ENCODE measurements at regions not wholly inside any gene's neighbourhood (a gene's known extent, or its start where the extent isn't known, plus 50 kb on each side); places are given as distances from the start of the nearest gene placed in this dataset.
A peak's percentile ranks its signal among the peaks of the same experiment; 100 is the strongest.

GRCh38 chr3:139281522-139282196 is 62.2 kb upstream of the MRPS22 start:
- Histone ChIP-seq H3K56ac (ENCODE audit: extremely low read depth, insufficient read depth, low read length) (no peak overlapping the region), H3K9ac (ENCODE audit: low read depth, low read length) (no peak overlapping the region), H4K20me1 (ENCODE audit: insufficient read depth, low read length) (no peaks in the 10 kb centered on the region), H3K18ac (ENCODE audit: low read depth, low read length) (no peak overlapping the region), H2AK5ac (ENCODE audit: low read depth, low read length) (no peak overlapping the region), H3K4me3 (ENCODE audit: insufficient read depth, low read depth, low read length) (no peak overlapping the region), H3K79me1 (ENCODE audit: low read depth in 1 of 2, low read length in 2 of 2) (no peaks in the 10 kb centered on the region), H3K9me1 (ENCODE audit: insufficient read depth, low read length) (no peaks in the 10 kb centered on the region; the same call in 1 of the 2 replicates), H3K14ac (replicated peaks; ENCODE audit: low read depth, low read length) (no peak overlapping the region), H2BK120ac (ENCODE audit: low read depth, low read length) (no peak overlapping the region), H2BK15ac (ENCODE audit: low read depth, low read length) (no peak overlapping the region), H3K27me3 (ENCODE audit: control insufficient read depth, insufficient read depth, low read length) (peaks cover 3% of the 10 kb centered on the region; the same call in 1 of the 2 replicates), H3K23ac (ENCODE audit: low read depth, low read length) (no peak overlapping the region), H4K8ac (ENCODE audit: low read depth in 2 of 2, low read length in 2 of 2) (no peak overlapping the region), H3K4me1 (ENCODE audit: control insufficient read depth, insufficient read depth, low read length) (no peaks in the 10 kb centered on the region), H2AFZ (replicated peaks; ENCODE audit: low read length, poor library complexity) (peak overlapping the region; percentile 1), H3K9me3 (ENCODE audit: control insufficient read depth, insufficient read depth, low read length) (peaks cover under 1% of the 10 kb centered on the region; the same call in 1 of the 2 replicates), H3K36me3 (ENCODE audit: control insufficient read depth, insufficient read depth, low read length) (no peaks in the 10 kb centered on the region), H4K91ac (ENCODE audit: insufficient read depth, low read depth, low read length) (no peak overlapping the region), H3K4me2 (ENCODE audit: low read depth, low read length) (no peak overlapping the region), H2BK20ac (ENCODE audit: low read depth, low read length) (no peak overlapping the region), H3K4ac (ENCODE audit: low read depth, low read length) (no peak overlapping the region; the same call in 1 of the 2 replicates), H4K5ac (ENCODE audit: low read depth, low read length) (no peak overlapping the region), H2AK9ac (replicated peaks; ENCODE audit: low read depth, low read length, poor library complexity) (no peak overlapping the region), H2BK5ac (ENCODE audit: low read depth, low read length, poor library complexity, severe bottlenecking) (no peak overlapping the region), H3K27ac (ENCODE audit: insufficient read depth, low read length) (no peak overlapping the region)
- WGBS, 2 experiments (ENCODE audit: extremely low coverage in 2 of 2, insufficient read length in 1 of 2), result 78% methylated on average over 8 of the region's 16 CpGs; no CpG with 5 or more reads in 1 of the 2 experiments
- DNase-seq (no peak), ATAC-seq (ENCODE audit: low read depth) (no peak)
- intact Hi-C loops (cut with micrococcal nuclease) (no loop called here), in situ Hi-C loops (cut with MboI; ENCODE audit: low sequenced_read_pairs) (no loop called here), dilution Hi-C loops (cut with HindIII; ENCODE audit: low sequenced_read_pairs, unreplicated experiment) (no loop called here)
- no TSS peak for BruUV-seq (replicated peaks)
- CTCF ChIA-PET, result interaction anchor here (1.0 kb wide), 1 partner anchor 10 kb away, joined by 3 read pairs; no protein-coding TSS in a partner anchor
- POLR2A ChIA-PET (ENCODE audit: unreplicated experiment), result no interaction called here
- no peak for TF ChIP-seq MXI1 (IDR thresholded peaks at IDR 0.05; ENCODE audit: borderline replicate concordance, low read depth, low read length)
- no peak for TF ChIP-seq BHLHE40 (IDR thresholded peaks at IDR 0.05; ENCODE audit: low read depth, low read length)
- no peak for TF ChIP-seq RFX5 (IDR thresholded peaks at IDR 0.05; ENCODE audit: low read depth, low read length)
- no peak for TF ChIP-seq CHD1 (IDR thresholded peaks at IDR 0.05; ENCODE audit: low read depth, low read length)
- TF ChIP-seq MAFK (IDR thresholded peaks at IDR 0.05; ENCODE audit: low read depth, low read length), result no peak
- TF ChIP-seq FOS (IDR thresholded peaks at IDR 0.05; ENCODE audit: low read depth, low read length), result no peak
- TF ChIP-seq POLR2A (IDR thresholded peaks at IDR 0.05; ENCODE audit: low read depth, low read length), result no peak

All from IMR-90 (cell line).